ENCODE measurements at regions not wholly inside any gene's neighbourhood (a gene's known extent, or its start where the extent isn't known, plus 50 kb on each side); places are given as distances from the start of the nearest gene placed in this dataset.

DNA sequence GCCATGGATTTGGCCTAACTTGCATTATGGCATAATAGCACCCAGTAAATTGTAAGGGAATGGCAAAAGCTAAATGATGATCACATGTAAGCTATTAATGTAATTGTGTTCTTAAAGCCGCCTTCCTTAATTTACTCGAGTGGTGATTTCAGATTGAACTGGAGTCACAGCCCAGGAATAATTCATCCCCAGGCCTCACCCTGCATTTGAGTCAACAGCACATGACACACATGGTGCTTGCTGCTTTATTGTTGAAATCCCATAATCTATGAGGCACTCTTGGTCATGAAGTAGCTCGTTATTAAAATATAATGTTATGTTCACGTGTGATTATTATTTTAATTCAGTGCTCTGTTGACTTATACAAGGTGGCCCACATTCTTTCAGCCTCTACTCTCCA, 547.5 kb downstream of the VRK1 start:
- TF ChIP-seq, protein P1, sequence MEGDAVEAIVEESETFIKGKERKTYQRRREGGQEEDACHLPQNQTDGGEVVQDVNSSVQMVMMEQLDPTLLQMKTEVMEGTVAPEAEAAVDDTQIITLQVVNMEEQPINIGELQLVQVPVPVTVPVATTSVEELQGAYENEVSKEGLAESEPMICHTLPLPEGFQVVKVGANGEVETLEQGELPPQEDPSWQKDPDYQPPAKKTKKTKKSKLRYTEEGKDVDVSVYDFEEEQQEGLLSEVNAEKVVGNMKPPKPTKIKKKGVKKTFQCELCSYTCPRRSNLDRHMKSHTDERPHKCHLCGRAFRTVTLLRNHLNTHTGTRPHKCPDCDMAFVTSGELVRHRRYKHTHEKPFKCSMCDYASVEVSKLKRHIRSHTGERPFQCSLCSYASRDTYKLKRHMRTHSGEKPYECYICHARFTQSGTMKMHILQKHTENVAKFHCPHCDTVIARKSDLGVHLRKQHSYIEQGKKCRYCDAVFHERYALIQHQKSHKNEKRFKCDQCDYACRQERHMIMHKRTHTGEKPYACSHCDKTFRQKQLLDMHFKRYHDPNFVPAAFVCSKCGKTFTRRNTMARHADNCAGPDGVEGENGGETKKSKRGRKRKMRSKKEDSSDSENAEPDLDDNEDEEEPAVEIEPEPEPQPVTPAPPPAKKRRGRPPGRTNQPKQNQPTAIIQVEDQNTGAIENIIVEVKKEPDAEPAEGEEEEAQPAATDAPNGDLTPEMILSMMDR (IDR thresholded peaks at IDR 0.05): no peak
- no peak for TF ChIP-seq POLR2A (IDR thresholded peaks at IDR 0.05)

Data from prostate gland (tissue), 2 donors.